Prostate gland (tissue), 2 donors: ENCODE measurements at regions not wholly inside any gene's neighbourhood (a gene's known extent, or its start where the extent isn't known, plus 50 kb on each side); places are given as distances from the start of the nearest gene placed in this dataset.

ENCODE experiments used
- DNase-seq: peaks from one replicate; pipeline ENCODE4 v3.0.0-alpha.2; 2019; ENCODE audit warnings: low spot score
- H3K27ac ChIP-seq, 2 donors: fragments of 200-600 bp; sonication (generic); 2 replicates each; pipeline ENCODE4 v1.5.1; 2017 to 2019
- H3K27me3 ChIP-seq: fragments of 200-600 bp; sonication (generic); replicated peaks from 2 replicates; pipeline ENCODE4 v1.5.1; 2019; ENCODE audit not compliant: insufficient read depth
- H3K36me3 ChIP-seq, 2 donors: fragments of 200-600 bp; sonication (generic); 1 replicate in 1 of 2; 2 replicates in 1 of 2; pipeline versions ENCODE4 v1.5.1 to v1.8.1; 2017 to 2019
- H3K4me1 ChIP-seq: fragments of 200-600 bp; sonication (generic); replicated peaks from 2 replicates; pipeline ENCODE4 v1.5.1; 2019
- H3K4me3 ChIP-seq, 2 donors: fragments of 200-600 bp; sonication (generic); 2 replicates each; pipeline ENCODE4 v1.5.1; 2017 to 2019
- H3K9me3 ChIP-seq: fragments of 200-600 bp; sonication (generic); 2 replicates; pipeline ENCODE4 v1.5.1; 2017
- CTCF ChIP-seq, 4 experiments: fragments of 200-600 bp in 2 of 4; fragments of 450-650 bp in 2 of 4; sonication (generic) in 2 of 4; IDR thresholded peaks; 1 replicate in 3 of 4; 2 replicates in 1 of 4; pipeline ENCODE4 v1.5.1; 2016 to 2019; ENCODE audit warnings: antibody characterized with exemption in 4 of 4, mild to moderate bottlenecking in 2 of 4, moderate library complexity in 2 of 4
- POLR2A ChIP-seq: fragments of 450-650 bp; IDR thresholded peaks from one replicate; pipeline ENCODE4 v1.6.1; 2016; ENCODE audit warnings: antibody characterized with exemption, mild to moderate bottlenecking
- POLR2AphosphoS5 ChIP-seq: sonication (generic); formaldehyde crosslinking; IDR thresholded peaks from one replicate; pipeline ENCODE4 v1.6.1; 2017; ENCODE audit warnings: antibody characterized with exemption
- WGBS: methylation state at CpG from one replicate; pipeline ENCODE4 v1.1.5; 2018; 5-methylcytosine and 5-hydroxymethylcytosine counted together
- intact Hi-C: fragments of 100-400 bp; cut with DNase I; formaldehyde crosslinking; loops from one replicate; pipeline ENCODE4 v1.14.2; 2022

GRCh38 chr3:8421267-8421666 lies 80.4 kb upstream of the LMCD1 start:
- intact Hi-C loops, result no loop called here

GRCh38 chr3:8421711-8422110 lies 79.9 kb upstream of the LMCD1 start:
- WGBS, result 89% methylated on average over 4 of the region's 4 CpGs
- Histone ChIP-seq H3K27me3 (no peaks in the 10 kb centered on the region), H3K4me1 (no peaks in the 10 kb centered on the region), H3K4me3 (no peak overlapping the region), H3K9me3 (no peaks in the 10 kb centered on the region), H3K36me3 (no peaks in the 10 kb centered on the region), H3K27ac (no peak overlapping the region)
- intact Hi-C loops, result no loop called here
- no peak for DNase-seq
- no peak for TF ChIP-seq POLR2AphosphoS5
- no peak for TF ChIP-seq CTCF (IDR thresholded peaks at IDR 0.05)
- no peak for TF ChIP-seq POLR2A

More at GRCh38 chr3:8421267-8421666, 80.4 kb upstream of the LMCD1 start:
- Histone ChIP-seq H3K9me3 (no peaks in the 10 kb centered on the region), H3K4me1 (no peaks in the 10 kb centered on the region), H3K27ac (no peak overlapping the region), H3K27me3 (no peaks in the 10 kb centered on the region), H3K36me3 (no peaks in the 10 kb centered on the region), H3K4me3 (no peak overlapping the region)
- 91% methylated on average over 3 of the region's 3 CpGs for WGBS
- TF ChIP-seq POLR2AphosphoS5 (no peak), CTCF (IDR thresholded peaks at IDR 0.05) (no peak), POLR2A (no peak)
- no peak for DNase-seq

GRCh38 chr3:8423307-8423706 lies 78.3 kb upstream of the LMCD1 start:
- Histone ChIP-seq H3K27me3 (no peaks in the 10 kb centered on the region), H3K4me3 (no peak overlapping the region), H3K36me3 (no peaks in the 10 kb centered on the region), H3K9me3 (no peaks in the 10 kb centered on the region), H3K27ac (no peak overlapping the region), H3K4me1 (no peaks in the 10 kb centered on the region)
- DNase-seq, result no peak
- TF ChIP-seq CTCF (IDR thresholded peaks at IDR 0.05), result no peak
- no peak for TF ChIP-seq POLR2A
- no peak for TF ChIP-seq POLR2AphosphoS5
- 23% methylated on average over 2 of the region's 2 CpGs for WGBS
- intact Hi-C loops, result no loop called here

- 94% methylated on average over 3 of the region's 3 CpGs for WGBS
- Histone ChIP-seq H3K4me1 (no peaks in the 10 kb centered on the region), H3K27ac (no peak overlapping the region), H3K9me3 (no peaks in the 10 kb centered on the region), H3K36me3 (no peaks in the 10 kb centered on the region), H3K27me3 (no peaks in the 10 kb centered on the region), H3K4me3 (no peak overlapping the region)
- intact Hi-C loops, result no loop called here
- no peak for TF ChIP-seq POLR2AphosphoS5
- TF ChIP-seq CTCF (IDR thresholded peaks at IDR 0.05), result no peak
- TF ChIP-seq POLR2A, result no peak
- DNase-seq, result no peak
Measured at GRCh38 chr3:8424281-8424680, 77.3 kb upstream of the LMCD1 start.

GRCh38 chr3:8436661-8437287 lies 64.8 kb upstream of the LMCD1 start:
- H3K27ac ChIP-seq, result no peak overlapping the region
- no peaks in the 10 kb centered on the region for H3K9me3 ChIP-seq
- H3K4me3 ChIP-seq, result no peak overlapping the region
- H3K27me3 ChIP-seq, result no peaks in the 10 kb centered on the region
- TF ChIP-seq CTCF (IDR thresholded peaks at IDR 0.05) (no peak), POLR2AphosphoS5 (no peak), POLR2A (no peak)
- intact Hi-C loops, result no loop called here
- no peaks in the 10 kb centered on the region for H3K36me3 ChIP-seq
- 76% methylated on average over 8 of the region's 8 CpGs for WGBS
- no peaks in the 10 kb centered on the region for H3K4me1 ChIP-seq
- DNase-seq, result no peak
